ENCODE measurements at regions not wholly inside any gene's neighbourhood (a gene's known extent, or its start where the extent isn't known, plus 50 kb on each side); places are given as distances from the start of the nearest gene placed in this dataset.

DNA sequence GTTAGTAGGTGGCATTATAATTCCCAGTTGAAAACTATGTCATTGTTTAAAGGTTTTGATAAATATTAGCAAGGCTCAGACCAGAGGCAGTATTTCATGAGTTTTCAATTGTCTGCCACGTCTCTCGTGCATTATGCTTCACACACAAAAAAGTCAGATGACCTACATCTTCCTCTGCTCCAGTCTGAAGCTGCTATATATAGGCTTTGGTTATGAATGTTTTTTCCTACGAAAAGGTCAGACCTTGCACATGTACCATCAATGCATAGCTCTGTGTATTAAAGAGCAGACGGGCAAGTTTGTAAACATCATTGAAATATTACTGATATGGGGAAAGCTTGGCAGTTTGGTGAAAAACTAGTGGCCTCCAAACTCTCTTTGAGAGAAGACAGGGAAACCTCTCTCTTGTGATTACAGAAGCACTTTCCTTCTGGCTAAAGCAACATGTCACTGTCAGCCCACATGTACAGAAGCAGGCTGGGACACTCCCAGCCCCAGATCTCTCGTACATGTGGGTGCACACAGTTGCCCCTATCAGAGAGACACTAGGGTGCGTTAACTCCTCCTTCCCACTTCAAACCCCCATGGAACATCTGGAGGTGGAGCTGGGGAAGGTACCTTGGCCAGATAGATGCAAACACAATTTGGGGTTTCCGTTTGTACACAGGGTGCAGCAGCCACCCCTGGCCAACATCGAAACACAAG lies 184.0 kb upstream of the BCL6 start:
- TF ChIP-seq KAT7 (CRISPR knock-in tag; IDR thresholded peaks at IDR 0.05; ENCODE audit: borderline replicate concordance) (no peak), USF2 (CRISPR knock-in tag; IDR thresholded peaks at IDR 0.05) (no peak), FOXP1 (CRISPR knock-in tag; IDR thresholded peaks at IDR 0.05; ENCODE audit: borderline replicate concordance) (no peak), ESRRA (CRISPR knock-in tag; IDR thresholded peaks at IDR 0.05; ENCODE audit: borderline replicate concordance) (no peak), SP1 (CRISPR knock-in tag; conservative IDR thresholded peaks at IDR 0.05) (no peak), MAX (CRISPR knock-in tag; IDR thresholded peaks at IDR 0.05) (no peak), CTCF (IDR thresholded peaks at IDR 0.05) (no peak), ETV6 (CRISPR knock-in tag; IDR thresholded peaks at IDR 0.05) (no peak), TP53 (CRISPR knock-in tag; IDR thresholded peaks at IDR 0.05) (no peak), CREB1 (CRISPR knock-in tag; IDR thresholded peaks at IDR 0.05) (no peak), ATF2 (CRISPR knock-in tag; IDR thresholded peaks at IDR 0.05; ENCODE audit: borderline replicate concordance, low read depth) (no peak)

Data from WTC11 (cell line).